ENCODE measurements at regions not wholly inside any gene's neighbourhood (a gene's known extent, or its start where the extent isn't known, plus 50 kb on each side); places are given as distances from the start of the nearest gene placed in this dataset.
A peak's percentile ranks its signal among the peaks of the same experiment; 100 is the strongest.

DNA sequence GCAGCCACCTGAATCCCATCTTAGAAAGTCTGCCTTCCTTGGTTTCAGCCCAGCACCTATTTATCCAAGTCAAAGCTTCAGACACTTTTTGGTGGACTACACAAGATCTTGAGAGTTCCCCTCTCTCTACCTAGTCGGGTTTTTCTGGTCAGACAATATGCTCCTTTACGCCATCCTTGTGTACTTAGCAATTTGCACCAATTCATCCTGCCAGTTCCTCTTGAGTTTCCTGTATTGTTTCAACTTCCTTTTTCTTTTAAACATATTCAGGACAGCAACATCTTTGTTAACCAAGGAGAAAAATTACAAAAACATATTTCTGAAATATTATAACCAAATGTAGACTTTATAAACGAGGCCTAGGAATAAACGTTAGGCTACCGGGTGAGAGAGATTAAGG is 368.2 kb upstream of the CADM1 start:
- no peaks in the 10 kb centered on the region for H3K36me3 Mint-ChIP-seq (ENCODE audit: low read depth)
- H3K27ac Mint-ChIP-seq, result no peak overlapping the region
- DNase-seq, result no peak
- no peaks in the 10 kb centered on the region for H3K9me3 Mint-ChIP-seq
- no peak overlapping the region for H3K4me3 Mint-ChIP-seq
- H3K27me3 Mint-ChIP-seq (ENCODE audit: low read depth, poor library complexity), result peaks cover 8% of the 10 kb centered on the region
- TF ChIP-seq, protein P1, sequence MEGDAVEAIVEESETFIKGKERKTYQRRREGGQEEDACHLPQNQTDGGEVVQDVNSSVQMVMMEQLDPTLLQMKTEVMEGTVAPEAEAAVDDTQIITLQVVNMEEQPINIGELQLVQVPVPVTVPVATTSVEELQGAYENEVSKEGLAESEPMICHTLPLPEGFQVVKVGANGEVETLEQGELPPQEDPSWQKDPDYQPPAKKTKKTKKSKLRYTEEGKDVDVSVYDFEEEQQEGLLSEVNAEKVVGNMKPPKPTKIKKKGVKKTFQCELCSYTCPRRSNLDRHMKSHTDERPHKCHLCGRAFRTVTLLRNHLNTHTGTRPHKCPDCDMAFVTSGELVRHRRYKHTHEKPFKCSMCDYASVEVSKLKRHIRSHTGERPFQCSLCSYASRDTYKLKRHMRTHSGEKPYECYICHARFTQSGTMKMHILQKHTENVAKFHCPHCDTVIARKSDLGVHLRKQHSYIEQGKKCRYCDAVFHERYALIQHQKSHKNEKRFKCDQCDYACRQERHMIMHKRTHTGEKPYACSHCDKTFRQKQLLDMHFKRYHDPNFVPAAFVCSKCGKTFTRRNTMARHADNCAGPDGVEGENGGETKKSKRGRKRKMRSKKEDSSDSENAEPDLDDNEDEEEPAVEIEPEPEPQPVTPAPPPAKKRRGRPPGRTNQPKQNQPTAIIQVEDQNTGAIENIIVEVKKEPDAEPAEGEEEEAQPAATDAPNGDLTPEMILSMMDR (IDR thresholded peaks at IDR 0.05), result no peak
- H3K4me1 Mint-ChIP-seq, result peaks cover 42% of the 10 kb centered on the region

DNA sequence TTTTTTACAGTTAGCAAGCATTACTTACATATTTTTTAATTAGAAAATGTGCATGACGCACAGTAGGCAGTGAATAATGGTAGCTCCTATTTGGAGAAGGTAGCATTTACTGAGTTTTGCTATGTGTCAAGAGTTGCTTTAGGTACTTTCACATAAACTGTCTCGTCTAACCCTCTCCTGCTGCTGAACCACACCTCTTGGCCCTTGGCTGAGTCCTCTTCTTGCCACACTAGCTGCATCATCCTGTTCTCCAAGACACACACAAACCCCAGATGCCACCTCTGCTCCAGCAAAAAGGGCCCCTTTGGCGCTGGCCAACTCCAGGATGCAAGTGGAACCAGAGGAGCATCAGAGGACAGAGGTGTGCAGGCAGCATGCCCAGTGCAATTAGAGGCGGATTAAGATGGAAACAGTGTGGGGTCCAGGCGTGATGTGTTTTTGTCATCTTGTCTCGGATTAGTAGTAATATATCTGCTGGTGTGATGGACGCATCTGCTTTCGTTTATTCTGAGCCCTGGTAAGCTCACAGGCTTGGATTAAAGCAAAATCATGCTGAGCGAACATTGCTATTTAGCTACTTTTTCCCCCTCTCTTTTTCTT is 367.0 kb upstream of the CADM1 start:
- peaks cover 9% of the 10 kb centered on the region for H3K27me3 Mint-ChIP-seq (ENCODE audit: low read depth, poor library complexity)
- peaks cover 42% of the 10 kb centered on the region for H3K4me1 Mint-ChIP-seq
- TF ChIP-seq, protein P1 (IDR thresholded peaks at IDR 0.05), result no peak
- no peak overlapping the region for H3K27ac Mint-ChIP-seq
- H3K36me3 Mint-ChIP-seq (ENCODE audit: low read depth), result no peaks in the 10 kb centered on the region
- DNase-seq, result no peak
- H3K4me3 Mint-ChIP-seq, result no peak overlapping the region
- no peaks in the 10 kb centered on the region for H3K9me3 Mint-ChIP-seq

DNA sequence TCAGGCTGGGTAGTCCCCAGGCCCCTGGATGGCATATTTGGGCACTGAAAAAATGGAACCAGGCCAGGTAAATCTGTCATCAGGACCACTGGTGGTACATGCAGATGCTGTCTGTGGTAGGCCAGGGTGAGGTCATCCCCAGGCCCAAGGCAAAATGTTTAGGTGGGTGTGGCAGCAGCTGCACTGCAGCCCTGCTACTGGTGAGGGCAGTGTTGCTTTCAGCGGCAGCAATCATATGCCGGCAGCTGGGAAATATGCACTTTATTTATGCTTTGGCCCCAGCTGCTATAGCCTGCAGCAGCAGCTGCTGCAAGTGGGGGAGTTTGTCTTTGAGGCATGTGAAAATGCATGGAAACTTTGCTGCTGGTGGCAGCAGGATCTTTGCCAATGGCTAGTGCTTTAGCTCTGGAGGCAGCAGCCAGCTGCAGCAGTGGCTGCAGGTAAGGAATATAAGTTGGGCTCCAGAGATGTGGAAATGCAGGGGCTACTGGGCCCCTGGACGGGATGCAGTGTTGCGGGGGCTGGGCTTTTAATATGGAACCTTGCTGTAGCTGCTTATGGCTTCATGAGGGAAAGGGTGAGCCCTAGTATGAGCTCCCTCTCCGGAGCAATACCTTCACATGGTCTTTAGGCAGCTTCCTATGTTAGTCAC is 365.7 kb upstream of the CADM1 start:
- no peak overlapping the region for H3K4me3 Mint-ChIP-seq
- H3K27me3 Mint-ChIP-seq (ENCODE audit: low read depth, poor library complexity), result peaks cover 12% of the 10 kb centered on the region

DNA sequence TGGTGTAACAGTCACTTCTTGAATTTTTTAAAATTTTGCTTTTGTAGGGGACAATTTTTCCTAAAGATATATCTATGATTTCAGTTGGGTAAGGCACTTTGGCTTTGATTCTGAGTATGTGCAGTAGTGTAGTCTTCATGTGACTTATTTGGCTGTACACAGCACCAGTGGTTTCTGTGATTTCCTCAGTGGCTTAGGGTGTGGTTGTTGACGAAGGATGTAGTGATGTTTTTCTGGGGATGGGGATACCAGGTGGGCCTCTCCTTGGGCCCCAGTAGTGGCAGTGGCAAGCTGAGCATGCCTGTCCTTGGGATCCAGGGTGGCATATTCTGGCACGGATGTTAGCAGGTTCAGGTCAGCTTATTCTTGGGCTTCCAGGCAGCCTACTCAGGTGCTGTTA is 364.9 kb upstream of the CADM1 start:
- no peak for DNase-seq
- Mint-ChIP-seq H3K4me1 (peaks cover 39% of the 10 kb centered on the region), H3K36me3 (ENCODE audit: low read depth) (no peaks in the 10 kb centered on the region), H3K9me3 (no peaks in the 10 kb centered on the region), H3K4me3 (no peak overlapping the region), H3K27ac (no peak overlapping the region), H3K27me3 (ENCODE audit: low read depth, poor library complexity) (peaks cover 12% of the 10 kb centered on the region)
- TF ChIP-seq, protein P1 (IDR thresholded peaks at IDR 0.05), result no peak

More for the DNA sequence above, 365.7 kb upstream of the CADM1 start:
- H3K36me3 Mint-ChIP-seq (ENCODE audit: low read depth), result no peaks in the 10 kb centered on the region
- TF ChIP-seq, protein P1 (IDR thresholded peaks at IDR 0.05), result peak; percentile 53
- H3K4me1 Mint-ChIP-seq, result peaks cover 42% of the 10 kb centered on the region
- no peak overlapping the region for H3K27ac Mint-ChIP-seq
- DNase-seq, result peak; percentile 32
- H3K9me3 Mint-ChIP-seq, result no peaks in the 10 kb centered on the region

DNA sequence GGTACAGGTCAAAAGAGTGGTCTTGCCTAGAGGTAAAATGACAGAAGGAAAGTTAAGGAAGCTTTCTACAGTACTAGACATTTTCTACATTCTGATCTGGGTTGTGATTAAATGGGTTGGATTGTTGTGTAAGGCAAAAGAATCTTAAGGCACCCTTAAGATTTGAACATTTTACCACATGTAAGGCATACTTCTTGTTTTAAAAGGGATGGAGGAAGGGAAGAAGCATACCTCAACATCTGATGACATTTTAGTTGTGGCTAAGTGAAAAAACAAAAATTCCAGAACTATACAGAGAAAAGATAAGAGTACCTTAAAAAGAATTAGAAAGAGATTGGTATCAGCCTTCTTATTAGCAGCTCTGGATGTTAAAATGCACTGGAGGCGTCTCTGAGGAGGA is 356.0 kb upstream of the CADM1 start:
- no peaks in the 10 kb centered on the region for H3K27me3 Mint-ChIP-seq (ENCODE audit: low read depth, poor library complexity)
- TF ChIP-seq, protein P1 (IDR thresholded peaks at IDR 0.05), result no peak
- no peak overlapping the region for H3K27ac Mint-ChIP-seq

DNA sequence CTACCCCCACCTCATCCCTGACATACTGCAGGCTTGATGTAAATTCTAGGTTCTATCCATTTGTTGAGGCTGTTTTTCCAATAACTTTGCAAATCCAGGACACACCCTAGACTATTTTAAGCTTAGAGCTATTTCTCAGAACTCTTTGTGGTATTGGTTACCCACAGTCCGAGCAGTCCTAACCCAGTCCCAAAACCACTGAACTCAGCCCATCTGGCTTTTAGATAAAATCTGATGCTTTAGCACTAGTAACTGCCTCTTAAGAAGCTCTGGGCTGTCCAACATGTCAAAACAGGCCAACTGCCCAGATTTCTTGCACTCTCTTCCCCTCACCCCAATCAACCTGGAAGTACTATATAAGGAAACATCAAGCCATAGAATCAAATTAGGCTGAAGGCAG is 344.4 kb upstream of the CADM1 start:
- H3K4me1 Mint-ChIP-seq, result peaks cover 13% of the 10 kb centered on the region

More for the DNA sequence above, 356.0 kb upstream of the CADM1 start:
- Mint-ChIP-seq H3K4me3 (no peak overlapping the region), H3K9me3 (peaks cover 41% of the 10 kb centered on the region), H3K36me3 (ENCODE audit: low read depth) (peaks cover 12% of the 10 kb centered on the region), H3K4me1 (no peaks in the 10 kb centered on the region)
- no peak for DNase-seq

More for the DNA sequence above, 344.4 kb upstream of the CADM1 start:
- H3K27ac Mint-ChIP-seq, result no peak overlapping the region
- H3K4me3 Mint-ChIP-seq, result no peak overlapping the region
- H3K27me3 Mint-ChIP-seq (ENCODE audit: low read depth, poor library complexity), result peaks cover 8% of the 10 kb centered on the region
- no peak for DNase-seq
- peaks cover 17% of the 10 kb centered on the region for H3K9me3 Mint-ChIP-seq
- TF ChIP-seq, protein P1 (IDR thresholded peaks at IDR 0.05), result no peak
- peaks cover 5% of the 10 kb centered on the region for H3K36me3 Mint-ChIP-seq (ENCODE audit: low read depth)

Data from nephron progenitor cell (in vitro differentiated cells).